ENCODE measurements at regions not wholly inside any gene's neighbourhood (a gene's known extent, or its start where the extent isn't known, plus 50 kb on each side); places are given as distances from the start of the nearest gene placed in this dataset.

GRCh38 chr1:236334893-236335545 is 53.3 kb upstream of the ERO1B start:
- Histone ChIP-seq H3K36me3 (ENCODE audit: control insufficient read depth, insufficient read depth, low read length) (no peaks in the 10 kb centered on the region), H3K4me2 (ENCODE audit: insufficient read depth, low read length) (no peak overlapping the region), H3K9me3 (replicated peaks; ENCODE audit: control insufficient read depth, insufficient read depth, low read depth, low read length) (no peaks in the 10 kb centered on the region), H3K4me1 (replicated peaks in 1 of 2; ENCODE audit: control insufficient read depth in 2 of 2, insufficient read depth in 2 of 2, low read length in 2 of 2) (no peaks in the 10 kb centered on the region; a peak in 2 of 5 replicates), H3K27me3 (ENCODE audit: control insufficient read depth in 2 of 2, insufficient read depth in 2 of 2, low read length in 2 of 2) (no peaks in the 10 kb centered on the region; a peak in 1 of 5 replicates), H3K9ac (ENCODE audit: insufficient read depth in 1 of 2, low read depth in 2 of 2, low read length in 2 of 2) (no peak overlapping the region), H3K27ac (ENCODE audit: extremely low read depth, low read depth, low read length) (no peak overlapping the region), H3K79me2 (ENCODE audit: control insufficient read depth, insufficient read depth, low read length) (no peaks in the 10 kb centered on the region), H2AFZ (ENCODE audit: low read depth, low read length) (no peak overlapping the region), H3K4me3 (no peak overlapping the region), H3K9me1 (ENCODE audit: control insufficient read depth, insufficient read depth, low read length) (no peaks in the 10 kb centered on the region), H4K20me1 (replicated peaks; ENCODE audit: control insufficient read depth, insufficient read depth, low read length) (no peaks in the 10 kb centered on the region)
- no TSS peak for BruUV-seq (replicated peaks)
- TF ChIP-seq MAFG (tag; conservative IDR thresholded peaks at IDR 0.05) (peak; percentile 35; the same call in 1 of the 2 replicates), RHOXF2B (CRISPR knock-in tag; conservative IDR thresholded peaks at IDR 0.05) (no peak), CSDE1 (IDR thresholded peaks at IDR 0.05) (no peak), SETDB1 (IDR thresholded peaks at IDR 0.05; ENCODE audit: low read length) (no peak), CEBPB (tag; IDR thresholded peaks at IDR 0.05) (peak; percentile 58; the same call in 1 of the 2 replicates), C11orf30 (IDR thresholded peaks at IDR 0.05; ENCODE audit: low read depth) (peak; percentile 56), ATF3 (IDR thresholded peaks at IDR 0.05) (peak; percentile 53), ATF3 (CRISPR knock-in tag; conservative IDR thresholded peaks at IDR 0.05) (no peak), ZNF347 (CRISPR knock-in tag; IDR thresholded peaks at IDR 0.05; ENCODE audit: low read depth) (no peak), FOSL1 (tag; conservative IDR thresholded peaks at IDR 0.05) (0 out of 2 replicates have a peak, but pooled peaks have one; percentile 21), ZNF316 (IDR thresholded peaks at IDR 0.05) (peak; percentile 46), ZKSCAN3 (CRISPR knock-in tag; IDR thresholded peaks at IDR 0.05) (no peak), CEBPG (CRISPR knock-in tag; IDR thresholded peaks at IDR 0.05) (no peak), CEBPG (tag; conservative IDR thresholded peaks at IDR 0.05 in 1 of 2, IDR thresholded peaks at IDR 0.05 in 1 of 2) (0 out of 4 replicates have a peak, but pooled peaks have one; percentile 8 to 36), SUPT5H (IDR thresholded peaks at IDR 0.05) (no peak), SRSF1 (IDR thresholded peaks at IDR 0.05; ENCODE audit: low read depth, low read length) (no peak), SAFB (IDR thresholded peaks at IDR 0.05; ENCODE audit: borderline replicate concordance, low read depth, low read length) (no peak)
- ChIA-PET CTCF (ENCODE audit: low intra/inter-chr PET ratio) (no interaction called here), POLR2A (no interaction called here)
- intact Hi-C loops (cut with micrococcal nuclease) (no loop called here), in situ Hi-C loops (cut with MboI) (no loop called here)
- DNase-seq (ENCODE audit: extremely low read depth in 1 of 4, low spot score in 3 of 4) (no peak), ATAC-seq (no peak; the same call in 2 of the 3 replicates), FAIRE-seq (no peak)
- WGBS (ENCODE audit: insufficient coverage, low coverage, missing lambda C conversion rate) = 29% methylated on average over 10 of the region's 10 CpGs
